PC-3 (cell line): ENCODE measurements at regions not wholly inside any gene's neighbourhood (a gene's known extent, or its start where the extent isn't known, plus 50 kb on each side); places are given as distances from the start of the nearest gene placed in this dataset.

ENCODE experiments used
- ATAC-seq: fragments of 200-7000 bp; cut with Tn5 transposase; 2 replicates; pipeline ENCODE4 v1.9.1; 2020; ENCODE audit warnings: mild to moderate bottlenecking, moderate library complexity
- BruUV-seq: library from RNA; stranded (reverse); fragments of 400-500 nt; replicated peaks from 2 replicates; lab custom pipeline; 2021; lab: Mats Ljungman, UMichigan
- CTCF ChIA-PET: fragments of 300-600 bp; sonication (Branson Sonifier 250); formaldehyde crosslinking; loops from one replicate; lab custom pipeline; 2022; ENCODE audit warnings: antibody characterized with exemption; lab: Charles Lee
- POLR2A ChIA-PET: fragments of 300-600 bp; sonication (Branson Sonifier 250); formaldehyde crosslinking; loops from one replicate; lab custom pipeline; 2022; ENCODE audit warnings: antibody characterized with exemption; ENCODE audit not compliant: unreplicated experiment; lab: Charles Lee
- DNase-seq: peaks from one replicate; pipeline ENCODE4 v3.0.0-alpha.2; 2015
- H2AFZ ChIP-seq: fragments of 300-600 bp; sonication (generic); 2 replicates; pipeline ENCODE4 v1.6.0; 2016; ENCODE audit warnings: antibody characterized with exemption, low read length
- H3F3A ChIP-seq: fragments of 300-600 bp; sonication (generic); one replicate; pipeline ENCODE4 v1.6.0; 2017; ENCODE audit warnings: antibody characterized with exemption, low read length, control low read depth, mild to moderate bottlenecking; ENCODE audit not compliant: unreplicated experiment
- H3K27ac ChIP-seq: fragments of 300-600 bp; sonication (generic); 2 replicates; pipeline ENCODE4 v1.5.1; 2016; ENCODE audit warnings: mild to moderate bottlenecking, low read length
- H3K27me3 ChIP-seq: fragments of 300-600 bp; sonication (generic); 2 replicates; pipeline ENCODE4 v1.6.1; 2016; ENCODE audit warnings: low read length, mixed read lengths
- H3K36me3 ChIP-seq: fragments of 300-600 bp; sonication (generic); 2 replicates; pipeline ENCODE4 v1.6.1; 2016; ENCODE audit warnings: low read depth, mixed run types, low read length, mixed read lengths
- H3K4me1 ChIP-seq: fragments of 300-600 bp; sonication (generic); 2 replicates; pipeline ENCODE4 v1.5.1; 2016; ENCODE audit warnings: low read length; ENCODE audit not compliant: insufficient read depth
- H3K4me2 ChIP-seq: fragments of 300-600 bp; sonication (generic); 2 replicates; pipeline ENCODE4 v1.6.0; 2016; ENCODE audit warnings: low read length
- H3K4me3 ChIP-seq: fragments of 300-600 bp; sonication (generic); 2 replicates; pipeline ENCODE4 v1.5.1; 2016; ENCODE audit warnings: mild to moderate bottlenecking, low read length, mixed read lengths
- H3K79me2 ChIP-seq: fragments of 300-600 bp; sonication (generic); 2 replicates; pipeline ENCODE4 v1.6.1; 2017; ENCODE audit warnings: low read length, mixed read lengths
- H3K9ac ChIP-seq: fragments of 300-600 bp; sonication (generic); 2 replicates; pipeline ENCODE4 v1.6.0; 2016; ENCODE audit warnings: mild to moderate bottlenecking, low read length
- H3K9me2 ChIP-seq: fragments of 300-600 bp; sonication (generic); replicated peaks from 2 replicates; pipeline ENCODE4 v1.6.1; 2016; ENCODE audit warnings: mixed run types, low read length, mixed read lengths
- H3K9me3 ChIP-seq: fragments of 300-600 bp; sonication (generic); 2 replicates; pipeline ENCODE4 v1.6.1; 2016; ENCODE audit warnings: low read length, mixed read lengths
- H4K20me1 ChIP-seq: fragments of 300-600 bp; sonication (generic); 2 replicates; pipeline ENCODE4 v1.6.1; 2016; ENCODE audit warnings: low read length, mixed read lengths
- EZH2 ChIP-seq: fragments of 300-600 bp; sonication (generic); IDR thresholded peaks from one replicate; pipeline ENCODE4 v1.6.1; 2017; ENCODE audit warnings: antibody characterized with exemption, mild to moderate bottlenecking, low read length; ENCODE audit not compliant: unreplicated experiment
- EZH2phosphoT487 ChIP-seq: fragments of 300-600 bp; sonication (generic); IDR thresholded peaks from 2 replicates; pipeline ENCODE4 v1.6.1; 2018; ENCODE audit warnings: mild to moderate bottlenecking, antibody characterized with exemption, low read length, borderline replicate concordance
- intact Hi-C: fragments of 100-400 bp; cut with micrococcal nuclease; formaldehyde crosslinking; loops from 2 replicates; pipeline ENCODE4 v1.9.0; 2023
- TF ChIP-seq, protein P1 (sequence below): fragments of 300-600 bp; sonication (generic); conservative IDR thresholded peaks from 2 replicates; pipeline ENCODE4 v1.5.1; 2017; ENCODE audit warnings: antibody characterized with exemption, low read depth, mild to moderate bottlenecking, low read length

DNA sequence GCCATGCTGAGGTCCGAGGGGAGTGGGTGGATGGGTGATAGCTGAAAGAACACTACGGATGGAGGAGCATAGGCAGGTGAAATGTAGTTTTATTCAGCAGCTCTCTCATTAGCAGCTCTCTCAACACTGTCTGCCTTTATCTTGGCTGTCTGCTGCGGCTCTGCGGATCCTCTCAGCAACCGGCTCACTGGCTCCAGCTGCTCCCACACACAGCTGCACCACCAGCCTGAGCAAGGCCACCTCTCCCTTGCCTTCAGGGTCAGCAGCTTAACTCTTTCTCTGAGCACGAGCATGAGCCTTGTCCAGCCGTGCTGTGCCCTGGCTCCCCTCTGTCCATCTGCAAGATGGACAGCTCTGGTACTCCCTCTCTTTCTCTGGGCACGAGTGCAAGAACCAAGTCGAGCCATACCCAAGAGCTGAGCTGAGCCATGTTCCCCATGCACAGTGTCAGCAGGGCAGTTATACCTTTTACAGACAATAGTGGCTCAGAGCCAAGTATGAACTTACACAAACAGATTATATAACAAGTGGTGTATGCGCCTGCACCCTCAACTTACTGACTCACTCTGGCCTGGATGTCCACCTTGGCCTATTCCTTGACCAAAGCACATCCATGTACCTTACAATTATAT is 108.5 kb downstream of the MACIR start:
- Histone ChIP-seq H3F3A (no peaks in the 10 kb centered on the region), H3K9me2 (no peaks in the 10 kb centered on the region), H3K27me3 (no peaks in the 10 kb centered on the region), H3K79me2 (no peaks in the 10 kb centered on the region), H3K4me2 (no peak overlapping the region), H2AFZ (no peak overlapping the region), H3K27ac (no peak overlapping the region), H3K4me1 (peaks cover 9% of the 10 kb centered on the region; the same call in 1 of the 2 replicates), H3K9me3 (no peaks in the 10 kb centered on the region), H3K36me3 (no peaks in the 10 kb centered on the region), H4K20me1 (no peaks in the 10 kb centered on the region), H3K9ac (no peak overlapping the region), H3K4me3 (no peak overlapping the region)
- POLR2A ChIA-PET: no interaction called here
- no TSS peak for BruUV-seq
- CTCF ChIA-PET: no interaction called here
- intact Hi-C loops: no loop called here
- ATAC-seq: no peak
- TF ChIP-seq EZH2 (no peak), EZH2phosphoT487 (no peak)
- TF ChIP-seq, protein P1, sequence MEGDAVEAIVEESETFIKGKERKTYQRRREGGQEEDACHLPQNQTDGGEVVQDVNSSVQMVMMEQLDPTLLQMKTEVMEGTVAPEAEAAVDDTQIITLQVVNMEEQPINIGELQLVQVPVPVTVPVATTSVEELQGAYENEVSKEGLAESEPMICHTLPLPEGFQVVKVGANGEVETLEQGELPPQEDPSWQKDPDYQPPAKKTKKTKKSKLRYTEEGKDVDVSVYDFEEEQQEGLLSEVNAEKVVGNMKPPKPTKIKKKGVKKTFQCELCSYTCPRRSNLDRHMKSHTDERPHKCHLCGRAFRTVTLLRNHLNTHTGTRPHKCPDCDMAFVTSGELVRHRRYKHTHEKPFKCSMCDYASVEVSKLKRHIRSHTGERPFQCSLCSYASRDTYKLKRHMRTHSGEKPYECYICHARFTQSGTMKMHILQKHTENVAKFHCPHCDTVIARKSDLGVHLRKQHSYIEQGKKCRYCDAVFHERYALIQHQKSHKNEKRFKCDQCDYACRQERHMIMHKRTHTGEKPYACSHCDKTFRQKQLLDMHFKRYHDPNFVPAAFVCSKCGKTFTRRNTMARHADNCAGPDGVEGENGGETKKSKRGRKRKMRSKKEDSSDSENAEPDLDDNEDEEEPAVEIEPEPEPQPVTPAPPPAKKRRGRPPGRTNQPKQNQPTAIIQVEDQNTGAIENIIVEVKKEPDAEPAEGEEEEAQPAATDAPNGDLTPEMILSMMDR: no peak
- no peak for DNase-seq

DNA sequence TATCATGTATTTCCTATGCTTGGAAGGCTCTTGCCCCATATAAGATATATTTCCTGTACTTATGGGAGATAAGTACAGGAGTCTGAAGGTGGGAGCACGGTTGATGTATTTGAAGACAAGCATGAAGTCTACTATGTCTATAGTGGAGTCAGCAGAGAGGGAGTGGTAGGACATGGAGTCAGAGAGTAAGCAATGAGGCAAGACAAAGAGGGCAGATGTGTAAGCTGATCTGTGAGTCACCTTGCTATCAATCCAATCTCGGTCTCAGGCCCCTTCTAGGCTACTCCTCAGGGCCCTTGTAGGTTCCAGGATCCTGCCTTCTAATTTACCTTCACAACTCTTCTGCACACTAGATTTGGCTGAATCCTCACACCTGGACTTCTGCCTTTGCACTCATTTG is 105.5 kb downstream of the MACIR start:
- no peaks in the 10 kb centered on the region for H3K9me2 ChIP-seq
- TF ChIP-seq EZH2phosphoT487: no peak
- TF ChIP-seq EZH2: no peak
- TF ChIP-seq, protein P1: no peak
- no peaks in the 10 kb centered on the region for H3K27me3 ChIP-seq
- no TSS peak for BruUV-seq
- H3K4me1 ChIP-seq: peaks cover 14% of the 10 kb centered on the region; the same call in 1 of the 2 replicates
- H2AFZ ChIP-seq: no peak overlapping the region
- no peaks in the 10 kb centered on the region for H3K79me2 ChIP-seq
- H4K20me1 ChIP-seq: no peaks in the 10 kb centered on the region
- intact Hi-C loops: no loop called here
- ChIA-PET CTCF (no interaction called here), POLR2A (no interaction called here)
- ATAC-seq (peak; percentile 65), DNase-seq (peak; percentile 57)
- H3K4me2 ChIP-seq: no peak overlapping the region
- H3K27ac ChIP-seq: no peak overlapping the region
- no peaks in the 10 kb centered on the region for H3K9me3 ChIP-seq
- no peak overlapping the region for H3K4me3 ChIP-seq
- H3K36me3 ChIP-seq: no peaks in the 10 kb centered on the region
- no peak overlapping the region for H3K9ac ChIP-seq
- H3F3A ChIP-seq: no peaks in the 10 kb centered on the region

DNA sequence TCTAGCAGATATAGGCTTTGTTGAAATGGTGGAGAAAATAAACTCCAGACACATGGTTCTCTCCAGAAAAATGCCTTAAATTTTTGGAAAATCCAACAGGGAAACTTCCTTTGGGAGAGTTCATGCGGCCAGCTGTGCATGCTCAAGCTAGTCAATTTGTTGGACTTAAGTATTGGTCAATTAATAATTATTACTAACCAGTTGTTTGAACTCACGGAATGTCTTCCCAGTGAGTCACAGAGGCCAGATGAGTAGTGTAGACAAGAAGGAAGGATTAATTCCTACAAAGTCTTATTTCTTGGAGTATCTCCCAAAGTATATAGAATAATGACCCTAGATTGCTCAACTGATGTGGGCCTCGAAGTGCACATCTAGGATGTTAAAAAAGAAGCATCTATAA is 103.6 kb downstream of the MACIR start:
- CTCF ChIA-PET: interaction anchor here (0.5 kb wide), 1 partner anchor 104 kb away, joined by 5 read pairs; the partner anchor contains the start of gene MACIR
- Histone ChIP-seq H3K4me3 (no peak overlapping the region), H3K9me2 (no peaks in the 10 kb centered on the region), H3K4me2 (no peak overlapping the region), H3K27ac (no peak overlapping the region), H3K79me2 (no peaks in the 10 kb centered on the region), H4K20me1 (no peaks in the 10 kb centered on the region), H3K9me3 (no peaks in the 10 kb centered on the region), H3K36me3 (no peaks in the 10 kb centered on the region), H3F3A (no peaks in the 10 kb centered on the region), H2AFZ (no peak overlapping the region), H3K27me3 (no peaks in the 10 kb centered on the region), H3K4me1 (peaks cover 14% of the 10 kb centered on the region; the same call in 1 of the 2 replicates), H3K9ac (no peak overlapping the region)
- DNase-seq (peak; percentile 48), ATAC-seq (no peak)
- no TSS peak for BruUV-seq
- TF ChIP-seq, protein P1: no peak
- TF ChIP-seq EZH2phosphoT487 (no peak), EZH2 (no peak)
- POLR2A ChIA-PET: no interaction called here
- intact Hi-C loops: no loop called here
